Right atrium auricular region (tissue), 2 donors: ENCODE measurements at regions not wholly inside any gene's neighbourhood (a gene's known extent, or its start where the extent isn't known, plus 50 kb on each side); places are given as distances from the start of the nearest gene placed in this dataset.
"Not testable (repeated sequence)": the region's sequence is repeated elsewhere in the genome, so short reads cannot be mapped to it uniquely, and the experiment has no call there.

ENCODE experiments used
- DNase-seq: peaks from one replicate; pipeline ENCODE4 v3.0.0-alpha.2; 2019; ENCODE audit warnings: low spot score
- H3K27ac ChIP-seq, 2 donors: fragments of 200-600 bp; sonication (generic); 1 replicate in 1 of 2; 2 replicates in 1 of 2; pipeline ENCODE4 v1.5.1; 2016 to 2019
- H3K27me3 ChIP-seq, 2 donors: fragments of 200-600 bp; sonication (generic); one replicate each; pipeline versions ENCODE4 v1.5.1 to v1.6.0; 2017 to 2019
- H3K36me3 ChIP-seq: fragments of 200-600 bp; sonication (generic); one replicate; pipeline ENCODE4 v1.5.1; 2016
- H3K4me1 ChIP-seq, 2 donors: fragments of 200-600 bp; sonication (generic); one replicate each; pipeline versions ENCODE4 v1.5.1 to v1.6.0; 2017 to 2019
- H3K4me3 ChIP-seq, 2 donors: fragments of 200-600 bp; sonication (generic); 1 replicate in 1 of 2; 2 replicates in 1 of 2; pipeline ENCODE4 v1.5.1; 2017 to 2019; ENCODE audit warnings: mild to moderate bottlenecking in 1 of 2, moderate library complexity in 1 of 2
- H3K9me3 ChIP-seq, 2 donors: fragments of 200-600 bp; sonication (generic); one replicate each; pipeline ENCODE4 v1.5.1; 2019
- TF ChIP-seq, protein P1 (sequence below), 2 donors: fragments of 200-600 bp; sonication (generic); IDR thresholded peaks; one replicate each; pipeline ENCODE4 v1.5.1; 2019; ENCODE audit warnings: antibody characterized with exemption in 2 of 2

DNA sequence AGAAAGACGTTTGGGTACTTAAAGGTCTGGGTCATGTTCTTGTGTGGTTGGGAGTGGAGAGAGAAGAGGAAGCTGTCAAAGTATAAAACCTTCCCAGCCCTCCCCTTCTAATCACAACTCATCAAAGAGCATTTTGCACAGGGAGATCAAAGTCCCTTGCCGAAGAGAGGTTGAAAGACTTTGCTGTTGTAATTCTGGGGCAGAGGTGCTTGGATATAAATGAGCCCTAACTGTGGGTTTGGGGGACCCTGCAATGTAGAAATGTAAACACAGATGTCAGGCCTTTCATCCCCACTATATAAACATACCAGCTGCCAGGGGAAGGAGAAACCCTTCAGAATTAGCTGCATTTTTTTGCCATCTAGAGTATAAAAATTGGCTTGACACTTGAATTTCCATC lies 182.1 kb downstream of the ETAA1 start:
- no peak for DNase-seq
- no peaks in the 10 kb centered on the region for H3K36me3 ChIP-seq
- TF ChIP-seq, protein P1, sequence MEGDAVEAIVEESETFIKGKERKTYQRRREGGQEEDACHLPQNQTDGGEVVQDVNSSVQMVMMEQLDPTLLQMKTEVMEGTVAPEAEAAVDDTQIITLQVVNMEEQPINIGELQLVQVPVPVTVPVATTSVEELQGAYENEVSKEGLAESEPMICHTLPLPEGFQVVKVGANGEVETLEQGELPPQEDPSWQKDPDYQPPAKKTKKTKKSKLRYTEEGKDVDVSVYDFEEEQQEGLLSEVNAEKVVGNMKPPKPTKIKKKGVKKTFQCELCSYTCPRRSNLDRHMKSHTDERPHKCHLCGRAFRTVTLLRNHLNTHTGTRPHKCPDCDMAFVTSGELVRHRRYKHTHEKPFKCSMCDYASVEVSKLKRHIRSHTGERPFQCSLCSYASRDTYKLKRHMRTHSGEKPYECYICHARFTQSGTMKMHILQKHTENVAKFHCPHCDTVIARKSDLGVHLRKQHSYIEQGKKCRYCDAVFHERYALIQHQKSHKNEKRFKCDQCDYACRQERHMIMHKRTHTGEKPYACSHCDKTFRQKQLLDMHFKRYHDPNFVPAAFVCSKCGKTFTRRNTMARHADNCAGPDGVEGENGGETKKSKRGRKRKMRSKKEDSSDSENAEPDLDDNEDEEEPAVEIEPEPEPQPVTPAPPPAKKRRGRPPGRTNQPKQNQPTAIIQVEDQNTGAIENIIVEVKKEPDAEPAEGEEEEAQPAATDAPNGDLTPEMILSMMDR (IDR thresholded peaks at IDR 0.05), result no peak
- no peaks in the 10 kb centered on the region for H3K4me1 ChIP-seq
- no peak overlapping the region for H3K4me3 ChIP-seq
- no peak overlapping the region for H3K27ac ChIP-seq
- H3K27me3 ChIP-seq, result no peaks in the 10 kb centered on the region
- H3K9me3 ChIP-seq, result peaks cover 0 to 25% of the 10 kb centered on the region in 2 donors

DNA sequence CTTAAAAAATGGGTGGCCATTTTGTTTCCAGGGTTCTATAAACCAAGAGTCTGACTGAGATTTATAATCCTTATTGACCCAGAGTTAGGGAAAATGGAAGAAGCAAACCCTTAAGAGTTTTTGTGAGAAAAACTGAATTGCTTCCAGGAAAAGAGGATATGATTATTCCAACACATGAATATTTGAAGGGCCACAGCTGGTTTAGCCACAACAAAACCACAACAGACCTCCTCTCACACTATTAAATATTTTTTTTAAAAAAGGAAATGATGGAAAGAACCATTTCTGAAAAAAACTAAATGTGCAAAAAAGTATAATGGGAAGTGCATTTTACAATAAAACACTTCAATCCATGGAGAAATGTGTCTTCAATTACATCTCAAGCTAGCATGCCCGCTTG lies 182.7 kb downstream of the ETAA1 start:
- Histone ChIP-seq H3K4me1 (no peaks in the 10 kb centered on the region), H3K27me3 (no peaks in the 10 kb centered on the region), H3K4me3 (no peak overlapping the region), H3K9me3 (peaks cover 0 to 31% of the 10 kb centered on the region in 2 donors), H3K36me3 (no peaks in the 10 kb centered on the region), H3K27ac (no peak overlapping the region)
- no peak for DNase-seq
- TF ChIP-seq, protein P1 (IDR thresholded peaks at IDR 0.05), result no peak

DNA sequence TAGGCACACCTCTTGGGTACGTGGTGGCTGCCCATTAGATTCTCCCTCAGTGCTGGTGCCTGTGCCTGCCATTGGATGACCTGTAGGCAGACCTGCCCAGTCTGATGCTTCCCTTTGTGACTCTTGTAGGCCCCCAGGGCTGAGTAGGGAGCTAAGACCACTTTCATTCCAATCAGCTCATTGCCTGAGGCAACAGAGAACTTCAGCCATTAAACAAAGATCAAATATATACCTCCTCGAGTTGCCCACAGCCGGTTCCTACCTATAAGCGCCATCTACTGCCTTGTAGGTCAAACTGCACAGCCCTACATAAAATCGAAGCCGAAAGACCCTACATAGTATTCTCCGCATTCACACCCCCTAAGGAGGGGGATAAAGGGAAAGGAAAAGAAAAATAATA lies 184.6 kb downstream of the ETAA1 start:
- no peaks in the 10 kb centered on the region for H3K27me3 ChIP-seq
- no peaks in the 10 kb centered on the region for H3K36me3 ChIP-seq
- no peaks in the 10 kb centered on the region for H3K4me1 ChIP-seq
- no peak for DNase-seq
- peaks cover 0 to 50% of the 10 kb centered on the region in 2 donors for H3K9me3 ChIP-seq
- no peak overlapping the region for H3K27ac ChIP-seq
- no peak overlapping the region for H3K4me3 ChIP-seq
- TF ChIP-seq, protein P1 (IDR thresholded peaks at IDR 0.05), result no peak

DNA sequence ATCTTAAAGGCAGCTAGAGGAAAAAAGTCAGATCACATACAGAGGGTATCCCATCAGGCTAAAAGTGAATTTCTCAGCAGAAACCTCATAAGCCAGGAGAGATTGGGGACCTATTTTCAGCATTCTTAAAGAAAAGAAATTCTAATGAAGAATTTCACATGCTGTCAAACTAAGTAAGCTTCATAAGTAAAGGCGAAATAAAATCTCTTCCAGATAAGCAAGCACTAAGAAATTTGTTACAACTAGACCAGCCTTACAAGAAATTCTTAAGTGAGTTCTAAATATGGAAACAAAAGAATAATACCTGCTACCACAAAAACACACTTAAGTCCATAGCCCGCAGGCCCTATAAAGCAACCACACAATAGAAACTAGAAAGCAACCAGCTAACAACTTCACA lies 186.1 kb downstream of the ETAA1 start:
- Histone ChIP-seq H3K27me3 (no peaks in the 10 kb centered on the region), H3K4me1 (no peaks in the 10 kb centered on the region), H3K36me3 (no peaks in the 10 kb centered on the region), H3K4me3 (no peak overlapping the region), H3K27ac (no peak overlapping the region), H3K9me3 (peaks cover 0 to 53% of the 10 kb centered on the region in 2 donors)
- TF ChIP-seq, protein P1 (IDR thresholded peaks at IDR 0.05), result no peak
- DNase-seq, result no peak

DNA sequence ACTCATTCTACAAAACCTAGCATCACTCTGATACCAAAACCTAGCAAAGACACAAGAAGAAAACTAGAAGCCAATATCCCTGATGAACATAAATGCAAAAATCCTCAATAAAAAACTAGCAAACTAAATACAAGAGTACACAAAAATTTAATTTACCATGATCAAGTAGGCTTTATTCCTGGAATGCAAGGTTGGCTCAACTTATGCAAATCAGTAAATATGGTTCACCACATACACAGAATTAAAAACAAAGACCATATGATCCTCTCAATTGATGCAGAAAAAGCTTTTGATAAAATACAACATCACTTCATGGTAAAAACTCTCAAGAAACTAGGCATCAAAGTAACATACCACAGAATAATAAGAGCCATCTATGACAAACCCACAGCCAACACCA lies 188.3 kb downstream of the ETAA1 start:
- Histone ChIP-seq H3K4me3 (no peak overlapping the region), H3K36me3 (no peaks in the 10 kb centered on the region), H3K4me1 (no peaks in the 10 kb centered on the region), H3K9me3 (peaks cover 0 to 53% of the 10 kb centered on the region in 2 donors), H3K27ac (no peak overlapping the region), H3K27me3 (no peaks in the 10 kb centered on the region)
- DNase-seq, result no peak
- TF ChIP-seq, protein P1 (IDR thresholded peaks at IDR 0.05), result no peak

DNA sequence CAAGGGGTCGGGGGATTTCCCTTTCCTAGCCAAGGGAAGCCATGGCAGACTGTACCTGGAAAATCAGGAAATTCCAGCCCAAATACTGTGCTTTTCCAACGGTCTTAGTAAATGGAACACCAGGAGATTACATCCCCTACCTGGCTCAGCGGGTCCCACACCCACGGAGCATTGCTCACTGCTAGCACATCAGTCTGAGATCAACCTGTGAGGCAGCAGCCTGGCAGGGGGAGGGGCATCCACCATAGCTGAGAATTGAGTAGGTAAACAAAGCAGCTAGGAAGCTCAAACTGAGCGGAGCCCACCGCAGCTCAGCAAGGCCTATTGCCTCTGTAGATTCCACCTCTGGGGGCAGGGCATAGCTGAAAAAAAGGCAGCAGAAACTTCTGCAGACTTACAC lies 192.0 kb downstream of the ETAA1 start:
- H3K36me3 ChIP-seq, result not testable (repeated sequence)

DNA sequence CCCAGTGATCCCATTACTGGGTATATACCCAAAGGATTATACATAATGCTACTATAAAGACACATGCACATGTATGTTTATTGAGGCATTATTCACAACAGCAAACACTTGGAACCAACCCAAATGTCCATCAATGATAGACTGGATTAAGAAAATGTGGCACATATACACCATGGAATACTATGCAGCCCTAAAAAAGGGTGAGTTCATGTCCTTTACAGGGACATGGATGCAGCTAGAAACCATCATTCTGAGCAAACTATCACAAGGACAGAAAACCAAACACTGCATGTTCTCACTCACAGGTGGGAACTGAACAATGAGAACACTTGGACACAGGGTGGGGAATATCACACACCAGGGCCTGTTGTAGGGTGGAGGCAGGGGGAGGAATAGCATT lies 197.4 kb downstream of the ETAA1 start:
- H3K36me3 ChIP-seq, H3K4me3 ChIP-seq, H3K4me1 ChIP-seq, H3K27me3 ChIP-seq, DNase-seq, H3K27ac ChIP-seq, H3K9me3 ChIP-seq: not testable (repeated sequence)

More for the DNA sequence above, 192.0 kb downstream of the ETAA1 start:
- not testable (repeated sequence) for H3K27me3 ChIP-seq, H3K4me3 ChIP-seq, H3K4me1 ChIP-seq, DNase-seq, H3K27ac ChIP-seq
- peaks cover 0 to 29% of the 10 kb centered on the region in 2 donors for H3K9me3 ChIP-seq
